ENCODE measurements at regions not wholly inside any gene's neighbourhood (a gene's known extent, or its start where the extent isn't known, plus 50 kb on each side); places are given as distances from the start of the nearest gene placed in this dataset.

GRCh38 chr2:150883613-150883895 is 378.1 kb downstream of the RBM43 start:
- no peak for DNase-seq (ENCODE audit: low read depth)
- H3K4me3 ChIP-seq (ENCODE audit: low read length) = no peak overlapping the region
- TF ChIP-seq CTCF (conservative IDR thresholded peaks at IDR 0.05; ENCODE audit: low read length) = no peak

GRCh38 chr2:150882751-150883612 is 378.7 kb downstream of the RBM43 start:
- no peak overlapping the region for H3K4me3 ChIP-seq (ENCODE audit: low read length)
- no peak for DNase-seq (ENCODE audit: low read depth)
- no peak for TF ChIP-seq CTCF (conservative IDR thresholded peaks at IDR 0.05; ENCODE audit: low read length)

GRCh38 chr2:150880986-150881385 is 380.7 kb downstream of the RBM43 start:
- DNase-seq (ENCODE audit: low read depth) = no peak

GRCh38 chr2:150878356-150878755 is 383.3 kb downstream of the RBM43 start:
- peak; percentile 37 for DNase-seq (ENCODE audit: low read depth)
- H3K4me3 ChIP-seq (ENCODE audit: low read length) = no peak overlapping the region
- TF ChIP-seq CTCF (conservative IDR thresholded peaks at IDR 0.05; ENCODE audit: low read length) = no peak

More at GRCh38 chr2:150880986-150881385, 380.7 kb downstream of the RBM43 start:
- no peak overlapping the region for H3K4me3 ChIP-seq (ENCODE audit: low read length)
- no peak for TF ChIP-seq CTCF (conservative IDR thresholded peaks at IDR 0.05; ENCODE audit: low read length)

- TF ChIP-seq CTCF (conservative IDR thresholded peaks at IDR 0.05; ENCODE audit: low read length) = no peak
- no peak overlapping the region for H3K4me3 ChIP-seq (ENCODE audit: low read length)
- peak; percentile 30 for DNase-seq (ENCODE audit: low read depth)
Observed at GRCh38 chr2:150876251-150876950, 385.3 kb downstream of the RBM43 start.

- no peak overlapping the region for H3K4me3 ChIP-seq (ENCODE audit: low read length)
- TF ChIP-seq CTCF (conservative IDR thresholded peaks at IDR 0.05; ENCODE audit: low read length) = no peak
- no peak for DNase-seq (ENCODE audit: low read depth)
Observed at GRCh38 chr2:150873396-150873772, 385.9 kb upstream of the RND3 start.

Data from AG10803 (cell line).